T-helper 2 cell treated with Interferon-gamma antibody and Interleukin-4, amounts not matched to agents 5 μg/mL and 100 μg/mL, for 36 hours (primary cell): ENCODE measurements at regions not wholly inside any gene's neighbourhood (a gene's known extent, or its start where the extent isn't known, plus 50 kb on each side); places are given as distances from the start of the nearest gene placed in this dataset.

Experiments used
- DNase-seq: peaks from one replicate; pipeline ENCODE4 v3.0.0; 2021; ENCODE audit warnings: low spot score
- H3K27ac Mint-ChIP-seq: one replicate; pipeline ENCODE4 v1.8.0; 2021; ENCODE audit warnings: mild to moderate bottlenecking, mixed read lengths
- H3K27me3 Mint-ChIP-seq: one replicate; pipeline ENCODE4 v1.8.0; 2021; ENCODE audit warnings: low read depth, mixed read lengths
- H3K36me3 Mint-ChIP-seq: one replicate; pipeline ENCODE4 v1.8.0; 2021; ENCODE audit warnings: low read depth, mixed read lengths
- H3K4me1 Mint-ChIP-seq: one replicate; pipeline ENCODE4 v1.8.0; 2021; ENCODE audit warnings: low read depth, mixed read lengths
- H3K4me3 Mint-ChIP-seq: one replicate; pipeline ENCODE4 v1.8.0; 2022; ENCODE audit warnings: mild to moderate bottlenecking, moderate library complexity, mixed read lengths
- H3K9me3 Mint-ChIP-seq: one replicate; pipeline ENCODE4 v1.8.0; 2021; ENCODE audit warnings: mixed read lengths

DNA sequence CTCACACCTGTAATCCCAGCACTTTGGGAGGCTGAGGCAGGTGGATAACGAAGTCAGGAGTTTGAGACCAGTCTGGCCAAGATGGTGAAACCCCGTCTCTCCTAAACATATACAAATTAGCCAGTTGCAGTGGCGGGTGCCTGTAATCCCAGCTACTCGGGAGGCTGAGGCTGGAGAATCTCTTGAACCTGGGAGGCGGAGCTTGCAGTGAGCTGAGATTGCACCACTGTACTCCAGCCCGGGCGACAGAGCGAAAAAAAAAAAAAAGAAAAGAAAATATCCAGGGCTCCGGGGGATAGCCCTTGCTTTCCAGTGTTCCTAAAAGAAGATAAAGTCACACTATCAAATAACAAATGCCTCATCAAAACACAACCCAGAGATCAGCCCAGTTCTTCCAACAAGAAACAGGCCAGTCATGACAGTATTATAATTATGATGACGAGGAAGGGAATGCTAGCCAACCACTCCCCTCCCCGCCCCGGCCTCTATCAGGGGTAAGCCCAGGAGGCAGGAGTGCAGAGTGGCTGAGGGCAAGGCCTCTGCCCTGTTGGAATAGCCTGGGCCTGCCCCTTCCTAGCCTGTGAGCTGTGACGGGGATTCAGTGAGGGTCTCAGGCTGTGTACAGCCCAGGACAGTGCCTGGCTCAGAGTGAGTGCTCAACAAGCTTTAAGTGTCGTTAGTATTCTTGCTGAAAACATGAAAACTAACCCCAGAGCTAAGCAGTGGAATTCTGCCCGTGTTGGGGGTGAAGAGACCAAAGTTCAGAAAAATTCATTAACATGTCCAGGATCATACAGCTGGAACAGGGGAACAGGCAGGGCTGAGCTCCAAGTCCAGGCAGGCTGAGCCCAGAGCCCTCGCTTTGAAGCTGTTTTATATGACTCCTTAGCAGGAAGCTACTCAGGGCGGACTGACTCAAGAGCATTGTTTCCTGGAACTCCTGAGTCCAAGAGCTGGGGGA, 54.3 kb downstream of the FAM241B start:
- no peak overlapping the region for H3K4me3 Mint-ChIP-seq
- no peaks in the 10 kb centered on the region for H3K4me1 Mint-ChIP-seq
- no peak overlapping the region for H3K27ac Mint-ChIP-seq
- no peaks in the 10 kb centered on the region for H3K9me3 Mint-ChIP-seq
- no peaks in the 10 kb centered on the region for H3K36me3 Mint-ChIP-seq
- DNase-seq, result no peak
- peaks cover 8% of the 10 kb centered on the region for H3K27me3 Mint-ChIP-seq

DNA sequence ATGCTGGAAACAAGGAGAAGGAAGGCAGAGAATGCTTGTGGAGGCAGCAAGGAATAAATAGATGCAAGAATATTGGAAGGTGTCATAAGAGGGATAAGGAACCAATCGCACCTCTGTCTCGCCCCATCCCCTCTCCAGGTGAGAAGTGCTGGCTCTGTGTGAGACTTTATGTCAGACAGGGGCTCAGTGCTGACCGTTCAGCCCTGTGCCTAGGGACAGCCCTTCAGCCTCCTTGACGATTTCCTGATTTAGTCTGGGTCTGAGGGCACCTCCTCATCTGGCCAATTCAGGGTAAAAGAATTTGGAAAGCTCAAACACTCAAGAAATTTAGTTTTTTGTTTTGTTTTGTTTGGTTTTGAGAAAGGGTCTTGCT, 54.9 kb downstream of the FAM241B start:
- H3K4me1 Mint-ChIP-seq, result no peaks in the 10 kb centered on the region
- no peaks in the 10 kb centered on the region for H3K9me3 Mint-ChIP-seq
- H3K4me3 Mint-ChIP-seq, result no peak overlapping the region
- no peak for DNase-seq
- no peak overlapping the region for H3K27ac Mint-ChIP-seq
- peaks cover 4% of the 10 kb centered on the region for H3K27me3 Mint-ChIP-seq
- H3K36me3 Mint-ChIP-seq, result no peaks in the 10 kb centered on the region

DNA sequence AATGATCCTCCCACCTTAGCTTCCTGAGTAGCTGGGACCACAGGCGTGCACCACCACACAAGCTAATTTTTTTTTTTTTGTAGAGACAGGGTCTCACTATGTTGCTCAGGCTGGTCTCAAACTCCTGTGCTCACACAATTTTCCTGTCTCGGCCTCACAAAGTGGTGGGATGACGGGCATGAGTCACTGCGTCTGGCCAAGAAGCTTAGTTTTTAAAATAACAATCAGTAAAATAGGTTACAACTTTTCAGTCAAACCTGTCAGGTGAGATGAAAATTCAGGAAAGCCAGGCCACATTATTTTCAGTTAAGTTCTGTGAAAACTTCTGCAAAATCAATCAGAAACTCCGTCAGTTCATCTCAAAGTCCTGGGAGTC, 55.4 kb downstream of the FAM241B start:
- H3K27ac Mint-ChIP-seq, result no peak overlapping the region
- no peaks in the 10 kb centered on the region for H3K9me3 Mint-ChIP-seq
- DNase-seq, result no peak
- H3K36me3 Mint-ChIP-seq, result no peaks in the 10 kb centered on the region
- H3K4me3 Mint-ChIP-seq, result no peak overlapping the region
- H3K4me1 Mint-ChIP-seq, result no peaks in the 10 kb centered on the region
- H3K27me3 Mint-ChIP-seq, result peaks cover 4% of the 10 kb centered on the region

DNA sequence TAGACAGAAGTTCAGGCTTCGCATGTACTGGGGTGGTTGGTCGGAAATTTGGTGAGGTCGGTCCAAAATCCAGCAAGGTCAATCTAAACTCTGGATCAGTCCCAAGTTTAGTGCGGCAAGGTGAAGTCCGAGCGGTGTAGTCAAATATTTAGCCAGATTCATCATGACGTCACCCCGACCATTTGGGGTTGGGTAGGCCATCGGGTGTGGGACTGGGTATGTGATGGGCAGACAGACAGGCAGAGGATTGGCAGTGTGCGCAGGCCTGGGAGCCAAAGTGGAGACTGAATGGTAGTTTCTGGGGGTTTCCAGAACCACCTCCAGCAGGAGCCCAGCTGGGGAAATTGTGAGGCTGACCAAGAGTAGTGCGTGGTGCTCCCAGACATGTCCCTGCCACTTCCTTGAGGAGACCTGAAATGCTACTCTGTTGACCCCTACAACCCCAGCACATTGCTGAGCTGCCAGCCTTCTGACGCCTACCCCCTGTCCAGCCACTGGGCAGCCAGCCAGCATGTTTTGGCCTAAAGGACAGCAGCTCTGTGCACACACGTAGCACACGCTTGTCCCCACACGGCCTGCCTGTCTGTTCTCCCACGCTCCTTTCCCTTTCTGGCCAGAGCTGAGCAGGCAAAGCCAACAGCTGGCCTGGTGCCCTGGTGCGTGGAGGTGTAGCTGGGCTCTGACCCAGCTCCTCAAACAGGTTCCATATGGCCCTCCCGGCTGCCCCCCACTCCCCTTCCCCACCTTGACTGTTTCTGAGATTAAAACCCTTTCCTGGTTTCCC, 55.9 kb downstream of the FAM241B start:
- Mint-ChIP-seq H3K36me3 (no peaks in the 10 kb centered on the region), H3K4me1 (no peaks in the 10 kb centered on the region), H3K27ac (no peak overlapping the region), H3K9me3 (no peaks in the 10 kb centered on the region), H3K27me3 (peaks cover 7% of the 10 kb centered on the region), H3K4me3 (no peak overlapping the region)
- DNase-seq, result no peak

DNA sequence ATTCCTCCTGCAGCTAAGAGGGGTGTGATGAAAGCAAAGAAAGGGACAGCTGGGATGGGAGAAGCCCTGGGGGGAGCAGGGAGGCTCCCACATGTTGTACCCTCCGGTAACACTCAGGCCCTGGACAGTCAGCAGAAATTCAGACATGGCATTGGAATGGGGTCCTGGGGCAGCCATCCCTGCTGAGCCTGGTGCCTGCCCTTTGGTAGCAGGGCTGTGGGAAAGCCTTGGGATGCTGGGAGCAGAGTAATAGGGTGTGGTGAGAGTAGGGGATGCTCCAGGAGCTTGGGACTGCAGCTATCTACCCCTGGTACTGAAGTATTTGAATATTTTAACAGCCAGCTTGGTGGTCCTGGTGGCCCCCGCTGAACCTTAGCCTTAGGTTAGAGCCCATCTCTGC, 56.8 kb downstream of the FAM241B start:
- Mint-ChIP-seq H3K36me3 (no peaks in the 10 kb centered on the region), H3K9me3 (no peaks in the 10 kb centered on the region), H3K4me1 (no peaks in the 10 kb centered on the region), H3K4me3 (no peak overlapping the region), H3K27ac (no peak overlapping the region), H3K27me3 (peaks cover 7% of the 10 kb centered on the region)
- no peak for DNase-seq

DNA sequence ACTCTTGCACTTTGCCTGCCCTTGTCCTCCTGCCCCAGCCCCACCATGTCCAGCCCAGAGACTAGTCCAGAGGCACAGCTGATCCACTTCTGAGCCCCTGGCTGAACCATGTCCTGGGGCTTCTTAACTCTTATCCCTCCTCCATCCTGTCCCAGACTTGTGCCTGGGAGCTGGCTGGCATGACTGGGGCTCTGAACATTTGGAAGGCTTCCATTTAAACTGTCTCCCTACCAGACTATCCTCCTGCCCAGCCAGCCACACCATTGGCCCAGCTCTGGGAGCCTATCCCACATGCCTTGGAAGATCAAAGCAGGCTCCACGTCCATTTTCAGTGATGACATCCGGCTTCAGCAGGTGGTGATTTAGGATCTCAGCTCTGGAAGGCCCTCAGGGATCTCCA, 57.4 kb downstream of the FAM241B start:
- Mint-ChIP-seq H3K36me3 (no peaks in the 10 kb centered on the region), H3K27ac (no peak overlapping the region), H3K9me3 (no peaks in the 10 kb centered on the region), H3K27me3 (peaks cover 7% of the 10 kb centered on the region), H3K4me1 (no peaks in the 10 kb centered on the region), H3K4me3 (no peak overlapping the region)
- DNase-seq, result no peak

DNA sequence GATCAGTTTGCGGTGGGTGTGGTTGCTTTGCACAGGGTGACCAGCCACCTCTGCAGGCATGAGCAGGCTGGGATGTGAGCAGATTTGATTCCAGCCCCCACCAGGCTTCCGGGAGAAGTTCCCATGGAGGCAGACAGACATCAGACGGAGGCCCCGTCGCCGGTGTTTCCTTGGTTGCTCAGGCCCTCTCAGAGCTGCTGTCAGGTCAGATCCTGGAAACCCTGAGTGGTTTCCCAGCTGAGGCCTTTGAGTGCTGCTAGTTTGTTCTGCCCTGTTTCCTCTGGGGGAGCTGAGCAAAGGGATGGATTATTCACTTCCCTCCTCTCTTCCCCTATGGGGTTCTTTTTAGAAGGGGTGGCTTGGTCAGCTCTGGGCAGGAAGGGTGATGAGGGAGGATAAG, 62.2 kb downstream of the FAM241B start:
- no peaks in the 10 kb centered on the region for H3K4me1 Mint-ChIP-seq
- DNase-seq, result no peak
- H3K27ac Mint-ChIP-seq, result no peak overlapping the region
- peaks cover 5% of the 10 kb centered on the region for H3K27me3 Mint-ChIP-seq
- no peaks in the 10 kb centered on the region for H3K9me3 Mint-ChIP-seq
- no peak overlapping the region for H3K4me3 Mint-ChIP-seq
- H3K36me3 Mint-ChIP-seq, result no peaks in the 10 kb centered on the region

DNA sequence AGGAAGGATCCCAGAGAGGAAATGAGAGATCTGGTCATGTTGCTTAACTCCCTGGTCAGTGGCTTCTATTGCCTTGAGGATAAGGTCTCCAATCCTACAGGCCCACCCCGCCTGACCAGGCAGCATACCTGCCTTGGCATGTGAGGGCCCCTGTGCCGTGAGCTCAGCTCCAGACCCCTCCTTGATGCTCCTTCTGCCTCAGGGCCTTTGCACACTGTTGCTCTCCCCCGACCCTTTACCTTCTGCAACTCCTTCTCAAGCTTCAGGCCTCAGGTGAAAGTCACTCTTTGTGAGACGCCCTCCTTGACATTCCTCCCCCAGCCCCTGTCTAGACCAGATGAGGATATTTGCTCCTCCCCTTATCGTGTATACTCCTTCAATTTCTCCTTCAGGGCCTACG, 62.8 kb downstream of the FAM241B start:
- Mint-ChIP-seq H3K27me3 (peaks cover 5% of the 10 kb centered on the region), H3K4me3 (no peak overlapping the region), H3K27ac (no peak overlapping the region), H3K4me1 (no peaks in the 10 kb centered on the region), H3K9me3 (no peaks in the 10 kb centered on the region), H3K36me3 (no peaks in the 10 kb centered on the region)
- DNase-seq, result no peak

DNA sequence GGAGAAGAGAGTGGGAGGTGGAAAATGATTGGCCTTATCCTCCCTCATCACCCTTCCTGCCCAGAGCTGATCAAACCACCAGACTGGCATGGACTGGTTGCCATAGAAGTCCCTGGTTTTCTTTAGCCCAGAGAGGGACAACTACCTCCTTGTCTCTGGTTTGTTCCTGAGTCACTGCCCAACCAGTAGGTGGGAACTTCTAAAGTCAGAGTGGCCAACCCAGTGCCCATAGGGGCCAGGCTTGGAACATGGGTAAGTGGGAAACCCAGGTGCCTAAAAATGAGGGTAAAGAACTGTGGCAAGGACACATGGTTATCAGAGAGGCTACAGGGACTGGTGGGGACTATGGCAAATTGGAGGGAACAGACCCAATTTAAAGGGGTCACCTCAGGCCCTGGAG, 63.8 kb downstream of the FAM241B start:
- H3K4me3 Mint-ChIP-seq, result no peak overlapping the region
- DNase-seq, result no peak
- H3K36me3 Mint-ChIP-seq, result no peaks in the 10 kb centered on the region
- H3K27me3 Mint-ChIP-seq, result peaks cover 5% of the 10 kb centered on the region
- H3K27ac Mint-ChIP-seq, result no peak overlapping the region
- H3K9me3 Mint-ChIP-seq, result no peaks in the 10 kb centered on the region
- no peaks in the 10 kb centered on the region for H3K4me1 Mint-ChIP-seq

DNA sequence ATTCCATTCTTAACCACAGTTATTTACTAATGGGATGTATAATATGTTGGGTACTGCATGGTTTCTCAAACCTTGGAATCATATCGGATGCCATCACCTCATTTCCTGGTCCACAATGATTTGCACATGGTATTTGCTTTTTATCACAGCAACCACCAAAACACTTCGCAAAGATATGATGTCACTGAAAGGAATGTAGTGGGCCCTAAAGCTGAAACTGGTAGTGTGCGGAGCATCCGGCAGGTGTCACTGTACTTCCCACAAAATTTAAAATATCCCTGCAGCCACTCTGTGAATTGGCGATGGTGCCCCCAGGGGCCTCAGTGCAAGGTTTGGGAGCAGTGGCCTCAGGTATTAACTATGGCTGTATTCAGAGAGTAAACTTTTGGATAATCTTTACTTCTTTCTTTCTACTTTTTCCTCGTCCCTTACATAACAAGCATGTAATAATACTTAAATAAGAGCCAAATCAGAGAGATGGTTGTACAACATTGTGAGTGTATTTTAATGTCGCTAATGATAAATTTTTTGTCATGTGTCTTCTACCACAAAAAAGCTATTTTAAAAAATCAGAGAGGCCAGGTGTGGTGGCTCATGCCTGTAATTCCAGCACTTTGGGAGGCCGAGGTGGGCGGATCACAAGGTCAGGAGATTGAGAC, 66.2 kb downstream of the FAM241B start:
- no peak for DNase-seq
- Mint-ChIP-seq H3K9me3 (no peaks in the 10 kb centered on the region), H3K27me3 (peaks cover 5% of the 10 kb centered on the region), H3K36me3 (no peaks in the 10 kb centered on the region), H3K27ac (no peak overlapping the region), H3K4me3 (no peak overlapping the region), H3K4me1 (no peaks in the 10 kb centered on the region)

DNA sequence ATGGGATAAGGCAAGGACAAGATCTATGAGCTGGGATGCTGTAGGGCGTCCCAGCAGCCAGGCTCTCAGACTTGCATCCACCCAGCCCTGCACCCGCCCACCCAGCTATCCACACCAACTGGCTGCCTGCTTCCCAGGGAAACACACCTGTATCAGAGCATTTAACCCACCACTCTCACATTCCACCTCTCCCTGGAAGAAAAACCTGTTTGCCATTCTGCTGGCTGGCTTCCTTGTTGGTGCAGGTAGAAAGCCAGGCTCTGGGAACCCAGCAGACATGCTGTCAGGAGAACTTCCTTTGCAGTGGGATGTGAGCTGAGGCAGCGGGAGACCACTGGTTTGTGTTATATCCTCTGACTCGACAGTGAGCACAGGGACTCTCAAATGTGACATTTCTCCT, 67.0 kb downstream of the FAM241B start:
- Mint-ChIP-seq H3K9me3 (no peaks in the 10 kb centered on the region), H3K27ac (no peak overlapping the region), H3K4me1 (no peaks in the 10 kb centered on the region), H3K36me3 (no peaks in the 10 kb centered on the region), H3K27me3 (peaks cover 5% of the 10 kb centered on the region), H3K4me3 (no peak overlapping the region)
- DNase-seq, result no peak

DNA sequence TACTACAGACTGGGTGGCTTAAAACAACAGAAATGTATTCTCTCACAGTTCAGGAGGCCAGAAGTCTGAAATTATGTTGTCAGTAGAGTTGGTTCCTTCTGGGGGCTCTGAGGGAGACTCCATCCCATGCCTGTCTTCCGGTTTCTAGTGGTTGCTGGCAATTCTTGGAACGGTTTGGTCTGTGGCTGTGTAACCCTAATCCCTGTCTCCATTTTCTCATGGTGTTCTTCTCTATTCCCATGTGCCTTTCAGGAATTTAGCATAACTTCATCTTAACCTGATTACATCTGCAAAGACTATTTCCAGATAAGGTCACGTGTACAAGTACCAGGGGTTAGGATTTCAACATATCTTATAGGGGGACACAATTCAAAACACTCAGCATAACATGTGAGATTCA, 73.2 kb downstream of the FAM241B start:
- Mint-ChIP-seq H3K36me3 (no peaks in the 10 kb centered on the region), H3K27ac (no peak overlapping the region), H3K4me1 (no peaks in the 10 kb centered on the region), H3K9me3 (peaks cover 8% of the 10 kb centered on the region), H3K27me3 (peaks cover 30% of the 10 kb centered on the region), H3K4me3 (no peak overlapping the region)
- no peak for DNase-seq

DNA sequence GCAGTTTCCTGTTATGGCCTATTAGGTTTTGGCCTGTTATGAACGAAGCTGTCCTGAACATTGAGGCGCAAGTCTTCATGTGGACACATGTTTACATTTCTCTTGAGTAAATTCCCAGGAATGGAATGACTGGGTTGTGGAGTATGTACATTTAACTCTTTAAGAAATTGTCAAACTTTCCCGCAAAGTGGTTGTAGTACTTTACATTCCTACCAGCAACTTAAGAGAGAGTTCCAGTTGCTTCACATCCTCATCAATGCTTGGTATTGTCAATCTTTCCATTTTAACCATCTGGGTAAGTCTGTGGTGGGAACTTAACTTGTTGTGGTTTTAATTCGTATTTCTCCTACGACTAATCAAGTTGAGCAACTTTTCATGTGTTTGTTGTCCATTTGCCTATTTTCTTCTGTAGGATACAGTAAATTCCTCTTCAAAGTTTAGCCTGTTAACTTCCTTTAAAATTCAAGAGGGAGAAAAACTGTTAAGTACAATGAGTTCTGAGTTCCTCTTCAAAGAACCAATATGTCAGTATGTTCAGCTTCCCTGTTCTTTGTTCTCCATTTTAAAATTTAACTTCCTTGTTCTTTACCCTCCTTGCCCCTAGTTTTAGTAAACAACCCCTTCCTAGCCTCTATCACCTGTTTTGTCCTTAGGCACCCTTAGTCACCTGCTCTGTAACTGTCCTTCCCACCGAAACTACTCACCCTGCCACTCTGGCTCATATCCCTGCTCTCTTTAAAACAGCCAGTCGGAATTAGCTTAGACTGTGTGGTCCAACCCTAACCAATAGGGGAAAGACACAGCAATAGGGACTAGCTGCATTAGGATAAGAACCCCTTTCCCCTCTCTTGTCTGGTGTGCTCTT, 74.0 kb downstream of the FAM241B start:
- H3K9me3 Mint-ChIP-seq, result peaks cover 8% of the 10 kb centered on the region
- H3K27me3 Mint-ChIP-seq, result peaks cover 30% of the 10 kb centered on the region
- no peak overlapping the region for H3K4me3 Mint-ChIP-seq
- H3K36me3 Mint-ChIP-seq, result no peaks in the 10 kb centered on the region
- H3K4me1 Mint-ChIP-seq, result no peaks in the 10 kb centered on the region
- no peak overlapping the region for H3K27ac Mint-ChIP-seq
- no peak for DNase-seq
